ENCODE measurements at regions not wholly inside any gene's neighbourhood (a gene's known extent, or its start where the extent isn't known, plus 50 kb on each side); places are given as distances from the start of the nearest gene placed in this dataset.

GRCh38 chr2:193885419-193885818 is 1690.7 kb upstream of the TMEFF2 start:
- ATAC-seq (ENCODE audit: low FRiP score) (no peak), DNase-seq (ENCODE audit: low spot score) (no peak)

DNA sequence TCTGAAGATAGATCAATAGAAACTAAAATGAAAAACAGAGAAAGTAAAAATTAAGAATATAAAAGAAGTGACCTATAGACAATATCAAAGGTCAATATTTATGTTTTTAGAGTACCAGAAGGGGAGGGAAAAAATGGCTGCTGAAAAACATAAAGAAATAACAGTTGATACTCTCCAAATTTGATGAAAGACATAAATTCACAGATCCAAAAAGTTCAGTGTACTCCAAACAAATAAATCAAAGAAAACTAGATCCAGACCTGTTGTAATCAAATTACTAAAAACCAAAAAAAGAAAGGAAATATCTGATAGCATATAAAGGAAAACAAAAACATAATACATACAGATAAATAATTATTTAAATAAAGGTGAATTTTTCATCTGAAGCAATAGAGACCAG is 1689.1 kb upstream of the TMEFF2 start:
- no peak for DNase-seq (ENCODE audit: low spot score)
- no peak for TF ChIP-seq CTCF (IDR thresholded peaks at IDR 0.05)
- ATAC-seq (ENCODE audit: low FRiP score): no peak

More at GRCh38 chr2:193885419-193885818, 1690.7 kb upstream of the TMEFF2 start:
- TF ChIP-seq CTCF (IDR thresholded peaks at IDR 0.05): no peak

DNA sequence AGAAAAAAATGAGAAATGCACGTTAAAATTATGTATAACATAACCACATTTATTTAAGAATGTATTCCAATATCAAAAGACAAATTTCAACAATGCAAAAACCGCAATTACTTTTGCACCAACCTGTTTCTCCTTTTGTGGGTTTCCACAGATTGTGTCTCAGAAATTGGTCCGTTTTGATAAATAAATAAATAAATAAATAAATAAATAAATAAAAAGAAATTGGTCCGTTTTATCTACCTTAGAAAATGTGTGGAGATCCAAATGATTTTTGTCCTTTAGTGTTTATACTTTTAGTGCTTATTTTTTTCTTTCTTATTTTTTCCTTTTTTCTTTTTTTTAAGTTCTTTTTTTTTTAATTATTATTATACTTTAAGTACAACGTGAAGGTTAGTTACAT is 1682.2 kb upstream of the TMEFF2 start:
- no peak for TF ChIP-seq CTCF (IDR thresholded peaks at IDR 0.05)
- ATAC-seq (ENCODE audit: low FRiP score) (no peak), DNase-seq (ENCODE audit: low spot score) (no peak)

- ATAC-seq (ENCODE audit: low FRiP score): no peak
- TF ChIP-seq CTCF (IDR thresholded peaks at IDR 0.05): no peak
These were observed 1674.8 kb upstream of the TMEFF2 start for GRCh38 chr2:193869564-193869963.

GRCh38 chr2:193868833-193869232 is 1674.1 kb upstream of the TMEFF2 start:
- ATAC-seq (ENCODE audit: low FRiP score): no peak
- no peak for DNase-seq (ENCODE audit: low spot score)
- TF ChIP-seq CTCF (IDR thresholded peaks at IDR 0.05): no peak

More at GRCh38 chr2:193869564-193869963, 1674.8 kb upstream of the TMEFF2 start:
- no peak for DNase-seq (ENCODE audit: low spot score)

- DNase-seq (ENCODE audit: low spot score): no peak
- TF ChIP-seq CTCF (IDR thresholded peaks at IDR 0.05): no peak
- no peak for ATAC-seq (ENCODE audit: low FRiP score)
These were observed 1673.4 kb upstream of the TMEFF2 start for GRCh38 chr2:193868132-193868531.

DNA sequence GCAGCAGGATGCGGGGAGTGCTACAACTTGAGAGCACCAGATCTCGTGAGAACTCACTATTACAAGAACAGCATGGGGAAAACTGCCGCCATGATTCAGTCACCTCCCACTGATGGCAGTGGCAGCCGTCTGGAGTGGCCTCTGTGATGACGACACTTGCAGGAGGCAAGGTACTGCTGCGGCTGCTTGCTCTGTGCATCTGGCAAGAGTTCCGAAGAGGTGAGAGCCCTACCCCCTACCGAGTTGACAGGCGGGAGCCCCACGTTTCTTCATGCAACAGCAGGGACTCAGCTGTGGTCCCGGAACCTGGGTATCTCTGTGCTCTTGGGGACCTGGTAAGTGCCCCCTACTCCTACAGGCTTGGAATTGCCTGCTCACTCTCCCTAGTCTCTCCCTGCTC is 1672.7 kb upstream of the TMEFF2 start:
- DNase-seq (ENCODE audit: low spot score) (no peak), ATAC-seq (ENCODE audit: low FRiP score) (no peak)
- no peak for TF ChIP-seq CTCF (IDR thresholded peaks at IDR 0.05)

All from omental fat pad (tissue), 3 donors.